Activated B cell treated with CpG ODN at 0.5 μM for 24 hours (primary cell): ENCODE measurements at regions not wholly inside any gene's neighbourhood (a gene's known extent, or its start where the extent isn't known, plus 50 kb on each side); places are given as distances from the start of the nearest gene placed in this dataset.

Experiments
- ATAC-seq: fragments of 200-7000 bp; cut with Tn5 transposase; one replicate; pipeline ENCODE4 v1.10.0; 2021; ENCODE audit warnings: low read depth, mild to moderate bottlenecking, moderate library complexity
- CTCF ChIA-PET: fragments of 350-600 bp; sonication (Branson Sonifier 250); formaldehyde crosslinking; loops from one replicate; lab custom pipeline; 2021; ENCODE audit warnings: antibody characterized with exemption; lab: Charles Lee
- POLR2A ChIA-PET: fragments of 350-600 bp; sonication (Branson Sonifier 250); formaldehyde crosslinking; loops from one replicate; lab custom pipeline; 2021; ENCODE audit warnings: antibody characterized with exemption; lab: Charles Lee
- DNase-seq: peaks from one replicate; pipeline ENCODE4 v3.0.0; 2022
- H3K27ac Mint-ChIP-seq: one replicate; pipeline ENCODE4 v1.8.0; 2020; ENCODE audit warnings: mixed read lengths
- H3K27me3 Mint-ChIP-seq: one replicate; pipeline ENCODE4 v1.8.0; 2021; ENCODE audit warnings: mixed read lengths
- H3K36me3 Mint-ChIP-seq: one replicate; pipeline ENCODE4 v1.8.0; 2021; ENCODE audit warnings: low read depth, mixed read lengths
- H3K4me1 Mint-ChIP-seq: one replicate; pipeline ENCODE4 v1.8.0; 2021; ENCODE audit warnings: mixed read lengths
- H3K4me3 Mint-ChIP-seq: one replicate; pipeline ENCODE4 v1.8.0; 2020; ENCODE audit warnings: mild to moderate bottlenecking, mixed read lengths
- H3K9me3 Mint-ChIP-seq: one replicate; pipeline ENCODE4 v1.8.0; 2020; ENCODE audit warnings: mixed read lengths
- CTCF ChIP-seq: fragments of 200-600 bp; IDR thresholded peaks from one replicate; pipeline ENCODE4 v1.8.0; 2022; ENCODE audit warnings: antibody characterized with exemption, mild to moderate bottlenecking
- intact Hi-C: fragments of 100-400 bp; cut with micrococcal nuclease; formaldehyde crosslinking; loops from one replicate; pipeline ENCODE4 v1.15.1; 2024

DNA sequence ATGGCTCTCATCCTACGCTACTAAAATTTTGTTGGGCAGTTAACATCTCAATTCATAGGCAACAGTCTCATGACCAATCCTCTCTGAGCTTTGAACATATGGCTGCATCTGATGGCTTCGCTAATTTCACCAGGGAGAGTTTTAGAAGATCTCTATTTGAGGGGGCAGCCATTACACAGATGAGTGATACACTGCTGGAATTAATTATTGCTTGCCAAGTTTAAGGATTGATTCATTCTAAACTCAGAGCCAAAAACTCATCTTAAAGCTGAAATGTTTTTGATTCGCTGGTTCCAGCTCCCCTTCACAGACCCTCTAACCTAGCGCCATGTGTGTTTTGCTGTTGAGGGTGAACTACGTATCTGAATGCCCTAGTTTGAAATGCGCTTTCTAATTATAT, 519.9 kb upstream of the WWC1 start:
- CTCF ChIA-PET: no interaction called here
- no peak overlapping the region for H3K4me3 Mint-ChIP-seq
- no peak for DNase-seq
- POLR2A ChIA-PET: no interaction called here
- no peaks in the 10 kb centered on the region for H3K9me3 Mint-ChIP-seq
- H3K4me1 Mint-ChIP-seq: no peaks in the 10 kb centered on the region
- no peak for ATAC-seq
- intact Hi-C loops: no loop called here
- H3K36me3 Mint-ChIP-seq: no peaks in the 10 kb centered on the region
- H3K27me3 Mint-ChIP-seq: no peaks in the 10 kb centered on the region
- no peak overlapping the region for H3K27ac Mint-ChIP-seq
- no peak for TF ChIP-seq CTCF

GRCh38 chr5:167773668-167774301, 517.7 kb upstream of the WWC1 start:
- CTCF ChIA-PET: interaction anchor here (0.5 kb wide), 1 partner anchor 102 kb away, joined by 3 read pairs; no protein-coding TSS in a partner anchor
- H3K27ac Mint-ChIP-seq: no peak overlapping the region
- ATAC-seq (no peak), DNase-seq (no peak)
- H3K27me3 Mint-ChIP-seq: no peaks in the 10 kb centered on the region
- TF ChIP-seq CTCF: no peak
- POLR2A ChIA-PET: no interaction called here
- no peaks in the 10 kb centered on the region for H3K4me1 Mint-ChIP-seq
- intact Hi-C loops: no loop called here
- H3K36me3 Mint-ChIP-seq: no peaks in the 10 kb centered on the region
- H3K9me3 Mint-ChIP-seq: no peaks in the 10 kb centered on the region
- no peak overlapping the region for H3K4me3 Mint-ChIP-seq

DNA sequence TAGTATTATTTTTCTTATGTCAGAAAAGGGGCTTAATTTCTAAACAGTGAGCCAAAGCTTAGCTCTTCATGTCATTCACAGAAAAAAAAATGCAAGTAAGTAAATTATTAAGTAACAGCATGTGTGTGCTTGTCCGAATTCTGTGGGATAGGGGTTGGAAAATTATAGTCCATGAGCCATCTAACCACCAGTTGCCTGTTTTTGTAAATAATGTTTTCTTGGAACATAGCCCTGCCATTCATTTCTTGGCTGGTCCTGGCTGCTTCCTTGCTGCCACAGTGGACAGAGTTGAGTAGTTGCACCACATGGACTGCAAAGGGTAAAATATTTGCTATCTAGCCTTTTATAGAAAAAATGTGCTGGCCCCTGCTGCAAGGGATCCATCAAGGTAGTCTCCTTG, 513.7 kb upstream of the WWC1 start:
- H3K4me1 Mint-ChIP-seq: no peaks in the 10 kb centered on the region
- no peaks in the 10 kb centered on the region for H3K9me3 Mint-ChIP-seq
- no peaks in the 10 kb centered on the region for H3K36me3 Mint-ChIP-seq
- ATAC-seq: no peak
- TF ChIP-seq CTCF: no peak
- intact Hi-C loops: no loop called here
- no peak overlapping the region for H3K27ac Mint-ChIP-seq
- POLR2A ChIA-PET: no interaction called here
- no peaks in the 10 kb centered on the region for H3K27me3 Mint-ChIP-seq
- CTCF ChIA-PET: no interaction called here
- H3K4me3 Mint-ChIP-seq: no peak overlapping the region
- no peak for DNase-seq

DNA sequence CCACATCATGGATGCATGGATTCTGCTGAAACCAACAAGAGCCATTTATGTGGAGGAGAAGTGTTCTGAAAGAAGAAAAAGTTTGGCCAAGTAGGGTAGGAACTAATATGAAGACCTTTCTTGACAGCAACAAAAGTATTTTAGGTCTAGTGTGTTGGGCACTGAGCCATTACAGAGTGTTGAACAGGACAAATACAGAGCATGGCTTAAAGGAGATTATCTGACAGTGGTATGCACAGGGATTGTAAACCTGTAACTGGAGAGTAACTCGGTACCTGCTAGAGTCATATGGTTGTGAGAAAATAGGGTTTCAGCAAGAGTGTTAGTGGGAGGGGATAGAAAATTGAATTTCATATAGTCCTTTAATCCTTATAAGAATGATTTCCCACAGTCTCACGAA, 513.2 kb upstream of the WWC1 start:
- TF ChIP-seq CTCF: no peak
- intact Hi-C loops: no loop called here
- ChIA-PET POLR2A (no interaction called here), CTCF (no interaction called here)
- no peak for DNase-seq
- Mint-ChIP-seq H3K27me3 (no peaks in the 10 kb centered on the region), H3K4me3 (no peak overlapping the region), H3K9me3 (no peaks in the 10 kb centered on the region), H3K27ac (no peak overlapping the region), H3K4me1 (no peaks in the 10 kb centered on the region), H3K36me3 (no peaks in the 10 kb centered on the region)
- ATAC-seq: no peak

GRCh38 chr5:167779644-167780043, 511.8 kb upstream of the WWC1 start:
- no peaks in the 10 kb centered on the region for H3K36me3 Mint-ChIP-seq
- DNase-seq (no peak), ATAC-seq (no peak)
- intact Hi-C loops: no loop called here
- TF ChIP-seq CTCF: no peak
- H3K27ac Mint-ChIP-seq: no peak overlapping the region
- H3K4me1 Mint-ChIP-seq: no peaks in the 10 kb centered on the region
- CTCF ChIA-PET: no interaction called here
- no peaks in the 10 kb centered on the region for H3K27me3 Mint-ChIP-seq
- peaks cover 4% of the 10 kb centered on the region for H3K9me3 Mint-ChIP-seq
- H3K4me3 Mint-ChIP-seq: no peak overlapping the region
- POLR2A ChIA-PET: no interaction called here
